IPS-18a (cell line): ENCODE measurements at regions not wholly inside any gene's neighbourhood (a gene's known extent, or its start where the extent isn't known, plus 50 kb on each side); places are given as distances from the start of the nearest gene placed in this dataset.

Experiments
- H3K27ac ChIP-seq: one replicate; pipeline ENCODE4 v1.5.1; 2013; ENCODE audit warnings: low read length
- H3K27me3 ChIP-seq: one replicate; pipeline ENCODE4 v1.6.1; 2013; ENCODE audit warnings: mild to moderate bottlenecking, low read length; ENCODE audit not compliant: control insufficient read depth, insufficient read depth
- H3K36me3 ChIP-seq: one replicate; pipeline ENCODE4 v1.6.1; 2013; ENCODE audit warnings: low read depth, low read length; ENCODE audit not compliant: control insufficient read depth
- H3K4me1 ChIP-seq: one replicate; pipeline ENCODE4 v1.6.1; 2013; ENCODE audit warnings: low read depth, low read length; ENCODE audit not compliant: control insufficient read depth
- H3K4me3 ChIP-seq: one replicate; pipeline ENCODE4 v1.5.1; 2013; ENCODE audit warnings: low read length
- H3K9ac ChIP-seq: one replicate; pipeline ENCODE4 v1.6.1; 2013; ENCODE audit warnings: mild to moderate bottlenecking, low read length, moderate library complexity
- H3K9me3 ChIP-seq: one replicate; pipeline ENCODE4 v1.6.1; 2013; ENCODE audit warnings: low read depth, low read length; ENCODE audit not compliant: control insufficient read depth

GRCh38 chr12:33690562-33690961 lies 250.9 kb upstream of the SYT10 start:
- Histone ChIP-seq H3K36me3 (no peaks in the 10 kb centered on the region), H3K4me3 (no peak overlapping the region), H3K9me3 (no peaks in the 10 kb centered on the region), H3K27ac (no peak overlapping the region), H3K9ac (no peak overlapping the region), H3K27me3 (no peaks in the 10 kb centered on the region), H3K4me1 (no peaks in the 10 kb centered on the region)

- Histone ChIP-seq H3K4me3 (no peak overlapping the region), H3K9me3 (no peaks in the 10 kb centered on the region)
Observed at GRCh38 chr12:33703221-33703620, 263.6 kb upstream of the SYT10 start.

GRCh38 chr12:33706927-33707326 lies 267.3 kb upstream of the SYT10 start:
- Histone ChIP-seq H3K4me3 (no peak overlapping the region), H3K4me1 (no peaks in the 10 kb centered on the region), H3K27ac (no peak overlapping the region), H3K27me3 (no peaks in the 10 kb centered on the region), H3K9ac (no peak overlapping the region), H3K9me3 (no peaks in the 10 kb centered on the region), H3K36me3 (no peaks in the 10 kb centered on the region)

More at GRCh38 chr12:33703221-33703620, 263.6 kb upstream of the SYT10 start:
- Histone ChIP-seq H3K36me3 (no peaks in the 10 kb centered on the region), H3K27ac (no peak overlapping the region), H3K27me3 (no peaks in the 10 kb centered on the region), H3K9ac (no peak overlapping the region), H3K4me1 (no peaks in the 10 kb centered on the region)

DNA sequence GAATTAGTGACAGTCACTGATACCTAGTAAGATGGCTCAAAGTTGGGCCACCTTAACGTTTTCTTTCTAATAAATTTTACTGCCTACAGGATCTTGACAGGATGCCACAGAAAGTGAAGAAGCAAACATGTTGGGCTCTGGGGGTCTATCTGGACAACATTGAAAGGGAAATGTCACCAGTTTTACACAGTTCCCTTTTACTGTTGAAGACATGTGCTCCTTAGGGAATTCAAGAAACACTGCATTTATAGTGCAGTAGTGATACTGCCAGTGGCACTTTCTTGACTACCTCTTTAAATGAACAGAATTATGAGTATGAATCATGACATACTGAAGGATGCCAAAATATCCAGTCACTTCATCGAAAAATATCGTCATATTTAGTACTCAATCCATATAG lies 269.3 kb upstream of the SYT10 start:
- Histone ChIP-seq H3K9me3 (no peaks in the 10 kb centered on the region), H3K4me3 (no peak overlapping the region), H3K9ac (no peak overlapping the region), H3K36me3 (no peaks in the 10 kb centered on the region), H3K4me1 (no peaks in the 10 kb centered on the region), H3K27me3 (no peaks in the 10 kb centered on the region), H3K27ac (no peak overlapping the region)

- no peaks in the 10 kb centered on the region for H3K36me3 ChIP-seq
- no peaks in the 10 kb centered on the region for H3K4me1 ChIP-seq
- no peak overlapping the region for H3K27ac ChIP-seq
- H3K9ac ChIP-seq: no peak overlapping the region
- H3K9me3 ChIP-seq: no peaks in the 10 kb centered on the region
- H3K4me3 ChIP-seq: no peak overlapping the region
- H3K27me3 ChIP-seq: no peaks in the 10 kb centered on the region
Observed at GRCh38 chr12:33710548-33710947, 270.9 kb upstream of the SYT10 start.

- Histone ChIP-seq H3K4me1 (no peaks in the 10 kb centered on the region), H3K9ac (no peak overlapping the region), H3K4me3 (no peak overlapping the region), H3K36me3 (no peaks in the 10 kb centered on the region), H3K9me3 (no peaks in the 10 kb centered on the region), H3K27ac (no peak overlapping the region), H3K27me3 (no peaks in the 10 kb centered on the region)
Observed at GRCh38 chr12:33718631-33719030, 279.0 kb upstream of the SYT10 start.

GRCh38 chr12:33721561-33721960 lies 281.9 kb upstream of the SYT10 start:
- Histone ChIP-seq H3K27ac (no peak overlapping the region), H3K9me3 (peaks cover 1% of the 10 kb centered on the region), H3K27me3 (no peaks in the 10 kb centered on the region), H3K36me3 (no peaks in the 10 kb centered on the region), H3K9ac (no peak overlapping the region), H3K4me3 (no peak overlapping the region), H3K4me1 (no peaks in the 10 kb centered on the region)

- no peaks in the 10 kb centered on the region for H3K4me1 ChIP-seq
- H3K36me3 ChIP-seq: no peaks in the 10 kb centered on the region
- H3K9ac ChIP-seq: no peak overlapping the region
- H3K27ac ChIP-seq: no peak overlapping the region
- H3K4me3 ChIP-seq: no peak overlapping the region
- no peaks in the 10 kb centered on the region for H3K27me3 ChIP-seq
- H3K9me3 ChIP-seq: peaks cover 4% of the 10 kb centered on the region
Observed at GRCh38 chr12:33724867-33725266, 285.2 kb upstream of the SYT10 start.

- no peak overlapping the region for H3K27ac ChIP-seq
- no peak overlapping the region for H3K4me3 ChIP-seq
- H3K4me1 ChIP-seq: no peaks in the 10 kb centered on the region
- H3K36me3 ChIP-seq: no peaks in the 10 kb centered on the region
- H3K27me3 ChIP-seq: no peaks in the 10 kb centered on the region
- no peak overlapping the region for H3K9ac ChIP-seq
- no peaks in the 10 kb centered on the region for H3K9me3 ChIP-seq
Observed at GRCh38 chr12:33734871-33735270, 287.4 kb upstream of the ALG10 start.

DNA sequence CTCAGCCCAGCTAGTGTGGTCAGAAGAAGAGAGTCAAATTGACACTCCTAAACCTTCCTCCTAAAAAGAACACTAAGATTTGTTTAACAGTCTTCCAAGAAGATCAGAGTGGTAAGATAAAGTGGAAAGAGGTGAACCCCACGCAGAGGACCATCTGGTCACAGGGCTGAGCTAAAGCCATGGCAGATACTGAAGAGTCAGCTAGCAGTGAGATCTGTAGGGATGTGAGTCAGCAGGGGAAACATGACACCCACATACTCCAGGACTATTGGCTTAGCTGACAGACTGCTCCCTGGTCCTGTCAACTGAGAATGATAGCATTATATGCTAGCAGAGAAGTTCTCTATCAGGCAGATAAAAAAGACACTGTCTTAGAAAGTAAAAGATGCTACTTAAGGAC lies 269.4 kb upstream of the ALG10 start:
- H3K27me3 ChIP-seq: no peaks in the 10 kb centered on the region
- H3K27ac ChIP-seq: no peak overlapping the region
- no peak overlapping the region for H3K4me3 ChIP-seq
- H3K36me3 ChIP-seq: no peaks in the 10 kb centered on the region
- H3K9ac ChIP-seq: no peak overlapping the region
- no peaks in the 10 kb centered on the region for H3K4me1 ChIP-seq
- H3K9me3 ChIP-seq: no peaks in the 10 kb centered on the region

GRCh38 chr12:33757701-33758100 lies 264.6 kb upstream of the ALG10 start:
- Histone ChIP-seq H3K4me3 (no peak overlapping the region), H3K36me3 (no peaks in the 10 kb centered on the region), H3K9ac (no peak overlapping the region), H3K9me3 (no peaks in the 10 kb centered on the region), H3K27me3 (no peaks in the 10 kb centered on the region), H3K4me1 (no peaks in the 10 kb centered on the region), H3K27ac (no peak overlapping the region)

DNA sequence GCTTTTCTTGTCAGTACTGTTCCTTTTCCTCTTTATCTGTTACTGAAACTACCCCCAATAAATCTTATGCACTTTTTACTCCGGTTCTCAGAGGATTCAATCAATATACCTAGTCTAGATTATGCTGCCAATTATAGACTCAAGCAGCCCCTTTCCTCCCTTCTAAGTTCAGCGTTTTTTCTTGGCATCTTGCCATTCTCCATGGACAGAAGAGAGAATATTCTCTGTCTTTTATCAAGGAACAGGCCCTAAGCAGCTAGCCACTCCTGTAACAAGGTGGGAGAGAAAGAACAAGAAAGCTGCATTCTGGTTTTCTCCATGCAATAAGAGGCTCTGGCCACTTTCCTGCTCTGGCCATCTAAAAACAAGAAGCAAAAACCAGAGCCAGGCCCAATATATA lies 263.0 kb upstream of the ALG10 start:
- Histone ChIP-seq H3K9me3 (no peaks in the 10 kb centered on the region), H3K27me3 (no peaks in the 10 kb centered on the region), H3K27ac (no peak overlapping the region), H3K36me3 (no peaks in the 10 kb centered on the region), H3K4me1 (no peaks in the 10 kb centered on the region), H3K9ac (no peak overlapping the region), H3K4me3 (no peak overlapping the region)
